ENCODE measurements at regions not wholly inside any gene's neighbourhood (a gene's known extent, or its start where the extent isn't known, plus 50 kb on each side); places are given as distances from the start of the nearest gene placed in this dataset.

GRCh38 chr4:133068083-133068482, 81.0 kb upstream of the PCDH10 start:
- Histone ChIP-seq H3K27me3 (ENCODE audit: control insufficient read depth, insufficient read depth, low read length) (no peaks in the 10 kb centered on the region), H3K9me3 (ENCODE audit: control insufficient read depth, insufficient read depth, low read length) (no peaks in the 10 kb centered on the region), H3K4me1 (ENCODE audit: control insufficient read depth, insufficient read depth, low read length) (no peaks in the 10 kb centered on the region), H3K4me3 (ENCODE audit: low read depth, low read length) (no peak overlapping the region), H3K36me3 (ENCODE audit: control insufficient read depth, insufficient read depth, low read length) (no peaks in the 10 kb centered on the region), H3K9ac (ENCODE audit: low read depth, low read length) (no peak overlapping the region)

- no peaks in the 10 kb centered on the region for H3K36me3 ChIP-seq (ENCODE audit: control insufficient read depth, insufficient read depth, low read length)
- H3K9me3 ChIP-seq (ENCODE audit: control insufficient read depth, insufficient read depth, low read length): peaks cover 3% of the 10 kb centered on the region
- H3K27me3 ChIP-seq (ENCODE audit: control insufficient read depth, insufficient read depth, low read length): no peaks in the 10 kb centered on the region
- H3K4me1 ChIP-seq (ENCODE audit: control insufficient read depth, insufficient read depth, low read length): no peaks in the 10 kb centered on the region
- no peak overlapping the region for H3K9ac ChIP-seq (ENCODE audit: low read depth, low read length)
- H3K4me3 ChIP-seq (ENCODE audit: low read depth, low read length): no peak overlapping the region
Measured at GRCh38 chr4:133081246-133081645, 67.8 kb upstream of the PCDH10 start.

DNA sequence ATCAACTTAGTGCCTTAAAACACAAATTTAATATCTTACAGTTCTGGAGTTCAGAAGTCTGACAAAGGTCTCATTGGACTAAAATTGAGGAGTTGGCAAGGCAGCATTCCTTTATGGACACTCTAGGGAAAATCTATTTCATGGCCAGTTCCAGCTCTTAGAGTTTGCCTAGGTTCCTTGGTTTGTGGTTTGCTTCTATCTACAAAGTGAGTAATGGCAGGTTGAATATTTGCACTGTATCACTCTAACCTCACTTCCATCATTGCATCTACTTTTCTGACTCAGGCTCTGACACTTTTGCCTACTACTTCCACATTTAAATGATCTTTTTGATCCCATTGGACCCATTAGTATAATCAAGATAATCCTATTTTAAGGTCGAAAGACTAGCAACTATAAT, 64.7 kb upstream of the PCDH10 start:
- no peak overlapping the region for H3K9ac ChIP-seq (ENCODE audit: low read depth, low read length)
- H3K36me3 ChIP-seq (ENCODE audit: control insufficient read depth, insufficient read depth, low read length): no peaks in the 10 kb centered on the region
- no peaks in the 10 kb centered on the region for H3K27me3 ChIP-seq (ENCODE audit: control insufficient read depth, insufficient read depth, low read length)
- no peak overlapping the region for H3K4me3 ChIP-seq (ENCODE audit: low read depth, low read length)
- H3K9me3 ChIP-seq (ENCODE audit: control insufficient read depth, insufficient read depth, low read length): no peaks in the 10 kb centered on the region
- H3K4me1 ChIP-seq (ENCODE audit: control insufficient read depth, insufficient read depth, low read length): no peaks in the 10 kb centered on the region

DNA sequence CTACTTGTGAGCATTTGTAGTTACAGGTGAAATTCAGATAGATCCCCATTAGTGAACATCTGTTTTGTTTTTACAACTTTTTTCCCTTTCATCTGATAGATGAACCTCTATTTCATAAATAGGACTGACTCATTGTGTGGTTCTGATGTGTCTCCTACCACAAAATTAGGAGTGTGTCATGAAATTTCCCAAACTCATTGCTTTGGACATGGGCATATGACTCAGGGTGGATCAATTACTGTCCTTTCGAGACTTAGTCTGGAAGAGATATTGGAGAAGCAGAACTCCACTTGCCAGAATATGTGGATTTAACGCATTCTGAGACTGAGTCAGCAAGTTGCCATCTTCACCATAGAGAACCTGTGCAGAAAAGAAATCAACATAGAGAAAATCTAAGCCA, 53.5 kb upstream of the PCDH10 start:
- H3K4me3 ChIP-seq (ENCODE audit: low read depth, low read length): no peak overlapping the region
- no peaks in the 10 kb centered on the region for H3K27me3 ChIP-seq (ENCODE audit: control insufficient read depth, insufficient read depth, low read length)
- no peak overlapping the region for H3K9ac ChIP-seq (ENCODE audit: low read depth, low read length)
- H3K4me1 ChIP-seq (ENCODE audit: control insufficient read depth, insufficient read depth, low read length): peaks cover 8% of the 10 kb centered on the region
- H3K9me3 ChIP-seq (ENCODE audit: control insufficient read depth, insufficient read depth, low read length): no peaks in the 10 kb centered on the region
- no peaks in the 10 kb centered on the region for H3K36me3 ChIP-seq (ENCODE audit: control insufficient read depth, insufficient read depth, low read length)

DNA sequence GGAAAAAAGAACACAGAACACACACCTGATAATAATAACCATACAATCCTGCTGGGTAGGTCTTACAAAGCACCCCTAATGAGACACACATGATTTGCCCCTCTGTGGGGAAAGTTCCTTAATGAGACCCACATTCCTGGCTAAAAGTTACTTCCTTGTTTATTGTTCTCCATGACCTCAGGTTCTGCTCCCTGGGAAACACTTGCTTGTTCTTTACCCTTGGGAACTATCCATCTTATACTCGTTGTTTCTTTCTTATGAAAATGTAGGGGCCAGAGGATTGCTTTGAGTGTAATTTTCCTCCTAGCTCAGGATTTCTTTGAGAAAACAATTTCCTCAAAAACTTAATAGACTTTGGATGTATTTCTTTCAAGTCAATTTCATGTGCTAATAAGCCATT, 52.1 kb upstream of the PCDH10 start:
- H3K36me3 ChIP-seq (ENCODE audit: control insufficient read depth, insufficient read depth, low read length): no peaks in the 10 kb centered on the region
- no peak overlapping the region for H3K4me3 ChIP-seq (ENCODE audit: low read depth, low read length)
- no peaks in the 10 kb centered on the region for H3K9me3 ChIP-seq (ENCODE audit: control insufficient read depth, insufficient read depth, low read length)
- peaks cover 8% of the 10 kb centered on the region for H3K4me1 ChIP-seq (ENCODE audit: control insufficient read depth, insufficient read depth, low read length)
- no peak overlapping the region for H3K9ac ChIP-seq (ENCODE audit: low read depth, low read length)
- no peaks in the 10 kb centered on the region for H3K27me3 ChIP-seq (ENCODE audit: control insufficient read depth, insufficient read depth, low read length)
